ENCODE measurements at regions not wholly inside any gene's neighbourhood (a gene's known extent, or its start where the extent isn't known, plus 50 kb on each side); places are given as distances from the start of the nearest gene placed in this dataset.

DNA sequence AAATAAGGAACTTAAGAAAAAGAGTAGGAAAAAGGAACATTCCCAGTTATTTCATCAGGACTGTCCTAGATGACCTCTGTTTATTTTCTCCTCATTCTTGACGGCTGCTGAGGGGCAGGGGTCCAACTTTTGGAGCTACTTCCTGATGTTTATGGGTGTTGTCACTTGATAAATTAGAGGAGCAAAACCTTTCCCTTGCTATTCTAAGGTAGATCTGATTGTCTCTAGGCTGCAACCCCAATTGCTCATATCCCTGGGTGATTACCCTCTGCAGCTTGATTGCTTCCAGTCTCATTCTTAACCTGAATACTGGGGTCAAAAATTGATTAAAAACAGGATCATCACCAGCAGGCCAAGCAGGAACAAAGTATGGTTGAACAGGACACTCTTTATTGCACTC lies 311.0 kb upstream of the NDN start:
- Histone ChIP-seq H3K4me1 (ENCODE audit: control insufficient read depth, insufficient read depth, low read length) (no peaks in the 10 kb centered on the region), H3K27me3 (ENCODE audit: control insufficient read depth, insufficient read depth, low read length) (no peaks in the 10 kb centered on the region), H3K9me3 (ENCODE audit: control insufficient read depth, insufficient read depth, low read length) (no peaks in the 10 kb centered on the region), H3K36me3 (ENCODE audit: control insufficient read depth, insufficient read depth, low read length) (no peaks in the 10 kb centered on the region), H3K4me3 (ENCODE audit: low read depth, low read length) (no peak overlapping the region), H3K27ac (ENCODE audit: low read depth, low read length) (no peak overlapping the region)
- DNase-seq (ENCODE audit: low read depth in 4 of 6, low spot score in 6 of 6) = no peak
- no CpG with 5 or more reads among the region's 1 CpG for WGBS (ENCODE audit: insufficient coverage)

DNA sequence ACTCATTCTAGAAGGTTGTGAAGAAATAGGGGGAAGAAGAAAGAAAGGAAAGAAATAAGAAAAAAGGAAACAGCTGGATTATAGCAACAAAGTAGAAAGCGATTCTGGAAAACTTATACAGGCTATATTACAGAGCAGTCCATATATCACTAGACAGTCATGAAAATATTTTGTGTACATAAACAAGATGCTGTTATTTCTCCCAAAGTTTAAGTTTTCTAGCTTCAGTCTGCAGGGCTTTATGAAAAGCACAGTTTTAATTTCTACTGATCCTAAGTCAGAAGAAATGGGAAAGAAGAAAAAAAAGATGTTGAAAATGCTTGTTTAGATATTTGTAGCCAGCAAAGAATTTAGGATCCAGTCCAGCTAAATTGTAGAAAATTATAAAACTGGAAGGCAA lies 321.4 kb upstream of the NDN start:
- WGBS (ENCODE audit: insufficient coverage) = no CpG with 5 or more reads among the region's 1 CpG
- Histone ChIP-seq H3K9me3 (ENCODE audit: control insufficient read depth, insufficient read depth, low read length) (peaks cover 2% of the 10 kb centered on the region), H3K36me3 (ENCODE audit: control insufficient read depth, insufficient read depth, low read length) (no peaks in the 10 kb centered on the region), H3K4me1 (ENCODE audit: control insufficient read depth, insufficient read depth, low read length) (no peaks in the 10 kb centered on the region), H3K27me3 (ENCODE audit: control insufficient read depth, insufficient read depth, low read length) (no peaks in the 10 kb centered on the region), H3K27ac (ENCODE audit: low read depth, low read length) (no peak overlapping the region), H3K4me3 (ENCODE audit: low read depth, low read length) (no peak overlapping the region)
- no peak for DNase-seq (ENCODE audit: low read depth in 4 of 6, low spot score in 6 of 6)

DNA sequence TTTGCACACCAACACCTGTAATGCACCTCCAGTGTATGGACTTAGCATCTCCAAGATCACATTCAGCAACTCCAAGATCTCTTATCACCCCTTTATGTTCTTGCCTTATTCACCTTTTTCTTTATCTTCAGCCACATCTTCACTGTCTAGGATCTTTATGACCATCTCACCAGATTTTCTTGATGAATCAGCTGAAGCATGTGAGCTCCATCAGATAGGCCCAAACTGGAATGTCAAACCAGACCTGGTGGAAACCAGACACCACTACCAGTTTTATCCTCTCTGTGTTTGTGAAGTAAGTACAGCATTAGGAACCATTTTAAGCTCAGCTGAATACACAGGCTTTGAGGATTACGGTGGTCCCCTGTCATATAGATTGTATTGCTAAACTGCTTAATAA lies 330.4 kb upstream of the NDN start:
- no peak overlapping the region for H3K4me3 ChIP-seq (ENCODE audit: low read depth, low read length)
- WGBS (ENCODE audit: insufficient coverage) = no CpG with 5 or more reads among the region's 1 CpG
- H3K27ac ChIP-seq (ENCODE audit: low read depth, low read length) = no peak overlapping the region
- H3K27me3 ChIP-seq (ENCODE audit: control insufficient read depth, insufficient read depth, low read length) = no peaks in the 10 kb centered on the region
- H3K4me1 ChIP-seq (ENCODE audit: control insufficient read depth, insufficient read depth, low read length) = no peaks in the 10 kb centered on the region
- H3K36me3 ChIP-seq (ENCODE audit: control insufficient read depth, insufficient read depth, low read length) = no peaks in the 10 kb centered on the region
- no peaks in the 10 kb centered on the region for H3K9me3 ChIP-seq (ENCODE audit: control insufficient read depth, insufficient read depth, low read length)
- no peak for DNase-seq (ENCODE audit: low read depth in 4 of 6, low spot score in 6 of 6)

DNA sequence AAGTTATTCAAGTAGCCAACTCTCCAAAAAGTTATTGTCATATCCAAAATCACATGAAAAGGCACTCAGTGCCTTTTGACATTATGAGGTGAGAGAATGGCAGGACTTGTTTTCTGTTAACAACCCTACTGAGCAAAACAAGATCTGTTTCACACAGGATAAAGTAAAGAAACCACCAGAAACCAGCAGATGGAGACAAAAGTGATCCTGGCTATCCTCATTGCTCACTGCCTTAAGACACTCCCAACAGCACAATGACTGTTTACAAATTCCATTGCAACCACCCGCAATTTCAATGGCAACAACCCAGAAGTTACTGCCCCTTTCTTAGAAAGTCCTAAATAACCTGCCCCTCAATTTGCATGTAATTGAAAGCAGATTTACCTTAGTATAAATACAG lies 352.6 kb upstream of the NDN start:
- no peak overlapping the region for H3K27ac ChIP-seq (ENCODE audit: low read depth, low read length)
- no peak overlapping the region for H3K4me3 ChIP-seq (ENCODE audit: low read depth, low read length)
- H3K36me3 ChIP-seq (ENCODE audit: control insufficient read depth, insufficient read depth, low read length) = no peaks in the 10 kb centered on the region
- H3K9me3 ChIP-seq (ENCODE audit: control insufficient read depth, insufficient read depth, low read length) = peaks cover 2% of the 10 kb centered on the region
- DNase-seq (ENCODE audit: low read depth in 4 of 6, low spot score in 6 of 6) = peak in 2 of 6 donors; percentile 9 to 13
- no CpG with 5 or more reads among the region's 1 CpG for WGBS (ENCODE audit: insufficient coverage)
- no peaks in the 10 kb centered on the region for H3K27me3 ChIP-seq (ENCODE audit: control insufficient read depth, insufficient read depth, low read length)
- H3K4me1 ChIP-seq (ENCODE audit: control insufficient read depth, insufficient read depth, low read length) = no peaks in the 10 kb centered on the region

DNA sequence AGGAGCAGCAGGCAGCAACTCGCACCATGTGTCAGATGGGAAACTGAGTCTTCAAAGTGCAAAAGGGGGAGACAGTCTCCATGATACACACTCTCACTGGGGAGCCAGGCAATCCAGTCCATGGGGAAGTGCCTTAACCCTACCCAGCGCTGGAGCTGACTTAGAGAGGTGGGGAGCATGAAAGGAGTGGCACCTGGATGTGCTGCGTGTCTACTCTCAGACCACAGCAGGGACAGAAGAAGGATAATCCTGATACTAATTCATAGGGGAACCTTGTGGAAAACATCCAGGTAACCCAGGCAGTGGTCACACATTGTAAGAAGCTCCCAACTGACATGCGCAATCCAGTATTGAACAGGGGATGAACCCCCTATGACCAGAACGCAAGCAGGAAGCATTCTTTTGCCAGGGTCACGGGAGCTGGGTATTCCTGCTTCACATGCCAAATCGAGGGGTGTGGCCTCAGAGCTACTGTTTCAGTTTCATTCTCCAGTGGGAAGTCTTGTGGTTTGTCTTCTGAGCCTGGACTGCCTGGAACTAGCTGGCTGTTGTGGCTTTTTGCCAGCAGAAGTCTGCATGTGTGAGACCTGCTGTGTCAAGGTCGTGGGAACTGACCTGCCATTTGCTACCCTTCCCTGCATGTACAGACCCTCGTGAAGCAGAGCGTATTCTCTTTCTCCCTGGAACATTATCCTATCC lies 367.6 kb upstream of the NDN start:
- H3K27me3 ChIP-seq (ENCODE audit: control insufficient read depth, insufficient read depth, low read length) = no peaks in the 10 kb centered on the region
- H3K9me3 ChIP-seq (ENCODE audit: control insufficient read depth, insufficient read depth, low read length) = no peaks in the 10 kb centered on the region
- WGBS (ENCODE audit: insufficient coverage) = 56% methylated on average over 9 of the region's 10 CpGs
- H3K36me3 ChIP-seq (ENCODE audit: control insufficient read depth, insufficient read depth, low read length) = no peaks in the 10 kb centered on the region
- H3K27ac ChIP-seq (ENCODE audit: low read depth, low read length) = no peak overlapping the region
- peak in 1 of 6 donors; percentile 1 for DNase-seq (ENCODE audit: low read depth in 4 of 6, low spot score in 6 of 6)
- H3K4me1 ChIP-seq (ENCODE audit: control insufficient read depth, insufficient read depth, low read length) = no peaks in the 10 kb centered on the region
- no peak overlapping the region for H3K4me3 ChIP-seq (ENCODE audit: low read depth, low read length)

DNA sequence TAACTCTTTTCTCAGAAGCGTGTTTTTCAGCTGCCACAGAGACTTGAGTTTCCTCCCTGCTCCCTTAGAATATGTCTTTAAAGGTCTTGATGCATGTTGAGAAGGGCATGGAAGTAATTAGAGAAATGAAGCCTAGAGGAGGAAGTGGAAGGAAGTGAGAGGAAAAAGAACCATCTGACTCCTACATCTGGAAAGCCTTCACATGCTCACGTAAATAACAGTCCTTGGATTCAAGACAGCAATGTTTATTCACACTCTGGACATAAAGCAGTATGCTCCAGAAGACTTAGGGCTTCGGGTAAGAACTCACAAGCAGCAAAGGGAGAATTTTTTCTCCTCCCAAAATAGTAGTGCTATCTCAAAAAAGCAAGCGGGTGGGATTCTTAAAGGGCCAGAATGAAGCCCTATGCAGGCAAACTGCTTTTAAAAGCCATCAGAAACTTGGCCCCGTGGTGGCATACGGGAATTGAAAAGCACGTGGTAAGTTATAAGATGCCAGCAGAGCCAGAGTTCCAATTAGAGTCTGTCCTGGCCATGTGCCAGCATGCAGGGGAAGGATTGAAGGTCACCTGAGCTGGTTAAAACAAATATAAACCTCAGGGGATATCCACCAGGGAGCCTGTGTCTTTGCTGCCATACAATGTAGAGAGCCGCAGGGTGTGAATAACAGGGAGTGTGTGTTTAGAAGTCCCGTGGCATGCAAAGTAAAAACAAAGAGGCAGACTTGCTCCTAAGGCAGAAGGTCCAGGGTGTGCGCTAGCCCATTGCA lies 380.8 kb upstream of the NDN start:
- WGBS (ENCODE audit: insufficient coverage) = 55% methylated on average over 7 of the region's 10 CpGs
- no peaks in the 10 kb centered on the region for H3K27me3 ChIP-seq (ENCODE audit: control insufficient read depth, insufficient read depth, low read length)
- no peak overlapping the region for H3K27ac ChIP-seq (ENCODE audit: low read depth, low read length)
- H3K9me3 ChIP-seq (ENCODE audit: control insufficient read depth, insufficient read depth, low read length) = no peaks in the 10 kb centered on the region
- DNase-seq (ENCODE audit: low read depth in 4 of 6, low spot score in 6 of 6) = peak in 2 of 6 donors; percentile 2 to 4
- H3K4me3 ChIP-seq (ENCODE audit: low read depth, low read length) = no peak overlapping the region
- H3K36me3 ChIP-seq (ENCODE audit: control insufficient read depth, insufficient read depth, low read length) = no peaks in the 10 kb centered on the region
- no peaks in the 10 kb centered on the region for H3K4me1 ChIP-seq (ENCODE audit: control insufficient read depth, insufficient read depth, low read length)

DNA sequence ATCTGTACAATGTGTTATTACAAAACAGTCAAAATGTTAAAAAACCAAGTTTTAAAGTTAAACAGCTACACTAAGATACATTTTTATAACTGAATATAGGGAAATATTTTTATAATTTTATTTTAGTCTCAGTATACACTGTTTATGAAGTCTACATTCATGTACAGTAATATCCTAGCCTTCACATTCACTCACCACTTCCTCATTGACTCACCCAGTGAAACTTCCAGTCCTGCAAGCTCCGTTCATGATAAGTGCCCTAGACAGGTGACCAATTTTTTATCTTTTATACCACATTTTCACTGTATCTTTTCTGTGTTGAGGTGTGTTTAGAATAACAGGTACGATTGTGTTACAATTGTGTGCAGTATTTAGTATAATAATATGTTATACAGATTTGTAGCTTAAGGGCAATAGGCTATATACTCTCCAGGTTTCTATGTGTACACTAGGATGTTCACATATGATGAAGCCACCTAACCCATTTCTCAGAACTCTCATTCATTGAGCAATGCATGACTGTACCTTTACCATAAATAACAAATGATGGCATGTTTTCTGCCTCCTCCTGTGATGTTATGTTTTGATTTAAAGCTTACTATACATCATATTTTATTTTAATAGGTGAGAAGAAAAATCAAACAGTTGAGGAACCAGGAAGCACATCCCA lies 388.4 kb upstream of the NDN start:
- H3K4me1 ChIP-seq (ENCODE audit: control insufficient read depth, insufficient read depth, low read length) = no peaks in the 10 kb centered on the region
- WGBS (ENCODE audit: insufficient coverage) = no CpG with 5 or more reads among the region's 2 CpGs
- no peak overlapping the region for H3K4me3 ChIP-seq (ENCODE audit: low read depth, low read length)
- H3K9me3 ChIP-seq (ENCODE audit: control insufficient read depth, insufficient read depth, low read length) = no peaks in the 10 kb centered on the region
- no peak for DNase-seq (ENCODE audit: low read depth in 4 of 6, low spot score in 6 of 6)
- H3K36me3 ChIP-seq (ENCODE audit: control insufficient read depth, insufficient read depth, low read length) = peaks cover 7% of the 10 kb centered on the region
- H3K27ac ChIP-seq (ENCODE audit: low read depth, low read length) = no peak overlapping the region
- no peaks in the 10 kb centered on the region for H3K27me3 ChIP-seq (ENCODE audit: control insufficient read depth, insufficient read depth, low read length)

DNA sequence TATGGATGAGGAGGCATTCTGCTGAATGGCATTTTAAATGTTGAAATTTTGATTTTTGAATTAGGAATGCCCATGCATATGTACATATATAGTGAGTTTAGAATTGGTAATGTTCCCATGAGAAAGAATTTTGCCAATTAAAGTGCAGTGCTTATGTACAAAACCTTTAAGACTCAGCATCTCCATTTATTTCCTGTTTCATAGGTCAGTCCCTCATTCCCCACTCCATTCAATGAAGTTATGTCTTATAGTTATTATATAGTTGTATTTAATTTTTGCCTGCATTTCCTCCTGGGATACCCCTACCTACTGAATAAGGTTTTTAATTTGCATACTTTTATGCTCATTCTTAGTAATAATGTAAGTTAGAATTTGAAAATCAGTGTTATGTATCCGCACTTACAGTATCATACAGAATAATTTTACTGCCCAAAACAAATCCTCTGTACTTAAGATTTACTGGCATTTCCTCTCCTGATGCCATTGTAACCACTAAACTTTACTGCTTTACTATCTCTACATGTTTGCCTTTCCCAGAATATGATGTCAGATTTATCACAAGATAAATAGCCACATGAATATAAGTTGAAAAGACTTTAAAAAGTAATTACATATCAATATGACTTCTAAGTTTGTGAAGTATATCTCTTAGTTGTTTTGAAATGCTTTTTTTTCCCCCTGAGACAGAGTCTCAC lies 389.1 kb upstream of the NDN start:
- H3K36me3 ChIP-seq (ENCODE audit: control insufficient read depth, insufficient read depth, low read length) = peaks cover 7% of the 10 kb centered on the region
- H3K9me3 ChIP-seq (ENCODE audit: control insufficient read depth, insufficient read depth, low read length) = no peaks in the 10 kb centered on the region
- WGBS (ENCODE audit: insufficient coverage) = no CpG with 5 or more reads among the region's 1 CpG
- H3K4me3 ChIP-seq (ENCODE audit: low read depth, low read length) = no peak overlapping the region
- H3K4me1 ChIP-seq (ENCODE audit: control insufficient read depth, insufficient read depth, low read length) = no peaks in the 10 kb centered on the region
- H3K27ac ChIP-seq (ENCODE audit: low read depth, low read length) = no peak overlapping the region
- DNase-seq (ENCODE audit: low read depth in 4 of 6, low spot score in 6 of 6) = no peak
- no peaks in the 10 kb centered on the region for H3K27me3 ChIP-seq (ENCODE audit: control insufficient read depth, insufficient read depth, low read length)

DNA sequence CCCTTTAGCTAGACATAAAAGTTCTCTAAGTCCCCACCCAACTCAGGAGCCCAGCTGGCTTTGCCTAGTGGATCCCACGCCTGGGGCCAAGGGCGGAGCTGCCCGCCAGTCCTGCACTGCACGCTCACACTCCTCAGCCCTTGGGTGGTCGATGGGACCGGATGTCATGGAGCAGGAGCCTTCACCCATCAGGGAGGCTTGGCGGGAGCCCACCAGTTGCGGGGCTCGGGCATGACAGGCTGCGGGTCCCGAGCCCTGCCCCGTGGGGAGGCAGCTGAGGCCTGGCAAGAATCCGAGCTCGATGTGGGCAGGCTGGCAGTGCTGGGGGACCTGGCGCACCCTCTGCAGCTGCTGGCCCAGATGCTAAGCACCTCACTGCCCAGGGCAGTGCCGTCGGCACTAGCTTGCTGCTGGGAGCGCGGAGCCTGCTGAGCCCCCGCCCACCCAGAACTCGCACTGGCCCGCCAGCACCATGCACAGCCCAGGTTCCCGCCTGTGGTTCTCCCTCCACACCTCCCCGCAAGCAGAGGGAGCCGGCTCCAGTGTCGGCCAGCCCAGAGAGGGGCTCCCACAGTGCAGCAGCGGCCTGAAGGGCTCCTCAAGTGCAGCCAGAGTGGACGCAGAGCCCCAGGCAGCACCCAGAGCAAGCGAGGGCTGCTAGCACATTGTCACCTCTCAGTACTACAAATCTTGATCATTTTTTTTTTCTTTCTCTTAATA lies 391.4 kb upstream of the NDN start:
- Histone ChIP-seq H3K9me3 (ENCODE audit: control insufficient read depth, insufficient read depth, low read length) (no peaks in the 10 kb centered on the region), H3K27ac (ENCODE audit: low read depth, low read length) (no peak overlapping the region), H3K27me3 (ENCODE audit: control insufficient read depth, insufficient read depth, low read length) (no peaks in the 10 kb centered on the region), H3K4me1 (ENCODE audit: control insufficient read depth, insufficient read depth, low read length) (no peaks in the 10 kb centered on the region), H3K4me3 (ENCODE audit: low read depth, low read length) (no peak overlapping the region), H3K36me3 (ENCODE audit: control insufficient read depth, insufficient read depth, low read length) (peaks cover 7% of the 10 kb centered on the region)
- DNase-seq (ENCODE audit: low read depth in 4 of 6, low spot score in 6 of 6) = no peak
- WGBS (ENCODE audit: insufficient coverage) = 89% methylated on average over 28 of the region's 29 CpGs

Measured in spinal cord (tissue), 9 donors.